IMR-90 (cell line): ENCODE measurements at regions not wholly inside any gene's neighbourhood (a gene's known extent, or its start where the extent isn't known, plus 50 kb on each side); places are given as distances from the start of the nearest gene placed in this dataset.

Source experiments
- ATAC-seq: fragments of 200-7000 bp; cut with Tn5 transposase; 2 replicates; pipeline ENCODE4 v1.9.1; 2020; ENCODE audit warnings: low read depth, mild to moderate bottlenecking, moderate library complexity
- BruUV-seq: library from RNA; stranded (reverse); fragments of 400-500 nt; replicated peaks from 2 replicates; lab custom pipeline; 2021; lab: Mats Ljungman, UMichigan
- CTCF ChIA-PET: fragments of 300-600 bp; formaldehyde crosslinking; extraction: SDS; loops from one replicate; lab custom pipeline; 2021; ENCODE audit warnings: antibody characterized with exemption; lab: Yijun Ruan, JAX
- POLR2A ChIA-PET: fragments of 300-600 bp; sonication (Branson Sonifier 250); formaldehyde crosslinking; loops from one replicate; lab custom pipeline; 2022; ENCODE audit warnings: antibody characterized with exemption; ENCODE audit not compliant: unreplicated experiment; lab: Charles Lee
- DNase-seq: peaks from one replicate; pipeline ENCODE4 v3.0.0; 2013
- H2AFZ ChIP-seq: replicated peaks from 2 replicates; pipeline ENCODE3; 2013; ENCODE audit warnings: low read length, mild to moderate bottlenecking; ENCODE audit not compliant: poor library complexity
- H2AK5ac ChIP-seq: 2 replicates; pipeline ENCODE4 v1.6.1; 2013; ENCODE audit warnings: low read depth, low read length, inconsistent platforms
- H2AK9ac ChIP-seq: replicated peaks from 2 replicates; pipeline ENCODE3; 2013; ENCODE audit warnings: mild to moderate bottlenecking, low read depth, low read length, moderate library complexity; ENCODE audit not compliant: poor library complexity
- H2BK120ac ChIP-seq: 2 replicates; pipeline ENCODE4 v1.6.1; 2013; ENCODE audit warnings: low read depth, low read length, inconsistent platforms
- H2BK15ac ChIP-seq: 3 replicates; pipeline ENCODE4 v1.6.1; 2013; ENCODE audit warnings: low read depth, low read length, inconsistent platforms
- H2BK20ac ChIP-seq: 2 replicates; pipeline ENCODE4 v1.6.1; 2013; ENCODE audit warnings: low read depth, mild to moderate bottlenecking, inconsistent platforms, low read length, moderate library complexity
- H2BK5ac ChIP-seq: 2 replicates; pipeline ENCODE4 v1.6.1; 2013; ENCODE audit warnings: mild to moderate bottlenecking, low read depth, low read length, inconsistent platforms; ENCODE audit not compliant: poor library complexity, severe bottlenecking
- H3K14ac ChIP-seq: replicated peaks from 2 replicates; pipeline ENCODE4 v1.6.1; 2013; ENCODE audit warnings: low read depth, low read length, inconsistent platforms
- H3K18ac ChIP-seq: 2 replicates; pipeline ENCODE4 v1.6.1; 2013; ENCODE audit warnings: low read depth, low read length, control low read depth
- H3K23ac ChIP-seq: 2 replicates; pipeline ENCODE4 v1.6.1; 2013; ENCODE audit warnings: low read depth, low read length, inconsistent platforms
- H3K27ac ChIP-seq: 2 replicates; pipeline ENCODE4 v1.5.1; 2013; ENCODE audit warnings: mild to moderate bottlenecking, control low read depth, low read length; ENCODE audit not compliant: insufficient read depth
- H3K27me3 ChIP-seq: 2 replicates; pipeline ENCODE4 v1.6.1; 2013; ENCODE audit warnings: low read length; ENCODE audit not compliant: control insufficient read depth, insufficient read depth
- H3K36me3 ChIP-seq: 2 replicates; pipeline ENCODE4 v1.6.1; 2013; ENCODE audit warnings: low read length, mixed read lengths; ENCODE audit not compliant: control insufficient read depth, insufficient read depth
- H3K4ac ChIP-seq: 2 replicates; pipeline ENCODE4 v1.6.1; 2013; ENCODE audit warnings: low read depth, low read length, inconsistent platforms
- H3K4me1 ChIP-seq: 2 replicates; pipeline ENCODE4 v1.6.1; 2013; ENCODE audit warnings: low read length, mixed read lengths; ENCODE audit not compliant: control insufficient read depth, insufficient read depth
- H3K4me2 ChIP-seq: 2 replicates; pipeline ENCODE4 v1.6.1; 2013; ENCODE audit warnings: low read depth, mild to moderate bottlenecking, control low read depth, low read length, moderate library complexity
- H3K4me3 ChIP-seq: 2 replicates; pipeline ENCODE4 v1.5.1; 2013; ENCODE audit warnings: low read depth, mild to moderate bottlenecking, control low read depth, low read length, moderate library complexity; ENCODE audit not compliant: insufficient read depth
- H3K56ac ChIP-seq: 2 replicates; pipeline ENCODE4 v1.6.1; 2013; ENCODE audit warnings: low read length, inconsistent platforms; ENCODE audit not compliant: insufficient read depth; ENCODE audit errors: extremely low read depth
- H3K79me1 ChIP-seq, 2 experiments: 2 replicates each; pipeline ENCODE4 v1.6.1; 2013; ENCODE audit warnings: low read length in 2 of 2, inconsistent platforms in 1 of 2, low read depth in 1 of 2
- H3K9ac ChIP-seq: 2 replicates; pipeline ENCODE4 v1.6.1; 2013; ENCODE audit warnings: low read depth, low read length, control low read depth
- H3K9me1 ChIP-seq: 2 replicates; pipeline ENCODE4 v1.6.1; 2013; ENCODE audit warnings: low read length, inconsistent platforms; ENCODE audit not compliant: insufficient read depth
- H3K9me3 ChIP-seq: 2 replicates; pipeline ENCODE4 v1.6.1; 2013; ENCODE audit warnings: low read length; ENCODE audit not compliant: control insufficient read depth, insufficient read depth
- H4K20me1 ChIP-seq: 2 replicates; pipeline ENCODE4 v1.6.1; 2013; ENCODE audit warnings: low read length, inconsistent platforms; ENCODE audit not compliant: insufficient read depth
- H4K5ac ChIP-seq: 2 replicates; pipeline ENCODE4 v1.6.1; 2013; ENCODE audit warnings: mild to moderate bottlenecking, low read depth, low read length, control low read depth
- H4K8ac ChIP-seq, 2 experiments: 2 replicates each; pipeline ENCODE4 v1.6.1; 2013; ENCODE audit warnings: low read depth in 2 of 2, low read length in 2 of 2, control low read depth in 1 of 2, inconsistent platforms in 1 of 2
- H4K91ac ChIP-seq: 2 replicates; pipeline ENCODE4 v1.6.1; 2013; ENCODE audit warnings: low read depth, low read length, inconsistent platforms; ENCODE audit not compliant: insufficient read depth
- BHLHE40 ChIP-seq: fragments of 150-350 bp; IDR thresholded peaks from 2 replicates; pipeline ENCODE4 v1.6.1; 2016; ENCODE audit warnings: mild to moderate bottlenecking, low read depth, low read length
- CHD1 ChIP-seq: IDR thresholded peaks from 2 replicates; pipeline ENCODE4 v1.6.1; 2012; ENCODE audit warnings: low read depth, low read length, improper control_type of control experiment
- CTCF ChIP-seq: conservative IDR thresholded peaks from 2 replicates; pipeline ENCODE4 v1.5.1; 2012; ENCODE audit warnings: mild to moderate bottlenecking, low read depth, low read length, improper control_type of control experiment
- MAZ ChIP-seq: IDR thresholded peaks from 2 replicates; pipeline ENCODE4 v1.6.1; 2012; ENCODE audit warnings: low read depth, mild to moderate bottlenecking, low read length, improper control_type of control experiment, moderate library complexity, borderline replicate concordance
- MXI1 ChIP-seq: IDR thresholded peaks from 2 replicates; pipeline ENCODE4 v1.6.1; 2012; ENCODE audit warnings: low read depth, mild to moderate bottlenecking, low read length, moderate library complexity, borderline replicate concordance
- RCOR1 ChIP-seq: IDR thresholded peaks from 2 replicates; pipeline ENCODE4 v1.6.1; 2012; ENCODE audit warnings: mild to moderate bottlenecking, low read length, improper control_type of control experiment; ENCODE audit not compliant: insufficient replicate concordance
- RFX5 ChIP-seq: IDR thresholded peaks from 2 replicates; pipeline ENCODE4 v1.8.0; 2012; ENCODE audit warnings: low read depth, mild to moderate bottlenecking, low read length, moderate library complexity
- SMC3 ChIP-seq: fragments of 150-350 bp; IDR thresholded peaks from 2 replicates; pipeline ENCODE4 v1.6.1; 2016; ENCODE audit warnings: low read depth, mild to moderate bottlenecking, antibody characterized with exemption, low read length, moderate library complexity
- USF2 ChIP-seq: fragments of 150-350 bp; IDR thresholded peaks from 2 replicates; pipeline ENCODE4 v1.6.1; 2017; ENCODE audit warnings: mild to moderate bottlenecking, antibody characterized with exemption, low read length, low read depth
- WGBS, 2 experiments: methylation state at CpG; one replicate each; pipeline versions ENCODE4 v1.1.5 to v1.1.7; 2013; ENCODE audit warnings: missing lambda C conversion rate in 2 of 2; ENCODE audit not compliant: insufficient read length in 1 of 2; ENCODE audit errors: extremely low coverage in 2 of 2; 5-methylcytosine and 5-hydroxymethylcytosine counted together
- dilution Hi-C: fragments of 300-500 bp; cut with HindIII; formaldehyde crosslinking; loops from one replicate; pipeline ENCODE4 v1.14.3; 2018; ENCODE audit warnings: low sequenced_read_pairs; ENCODE audit not compliant: unreplicated experiment
- in situ Hi-C: fragments of 300-500 bp; cut with MboI; formaldehyde crosslinking; loops from 3 replicates; pipeline ENCODE4 v1.14.3; 2019; ENCODE audit warnings: low sequenced_read_pairs, inconsistent platforms, mixed read lengths
- intact Hi-C: fragments of 100-400 bp; cut with micrococcal nuclease; formaldehyde crosslinking; loops from 2 replicates; pipeline ENCODE4 v1.10.0; 2022

GRCh38 chr1:208538078-208538477, 293.9 kb upstream of the PLXNA2 start:
- Histone ChIP-seq H3K27me3 (no peaks in the 10 kb centered on the region), H3K4ac (no peak overlapping the region), H3K9me1 (no peaks in the 10 kb centered on the region), H2AK5ac (no peak overlapping the region), H3K56ac (no peak overlapping the region), H2BK15ac (no peak overlapping the region), H3K4me3 (no peak overlapping the region), H3K4me1 (no peaks in the 10 kb centered on the region), H3K14ac (no peak overlapping the region), H3K4me2 (no peak overlapping the region), H3K27ac (no peak overlapping the region), H3K36me3 (no peaks in the 10 kb centered on the region), H2BK5ac (no peak overlapping the region), H3K9ac (no peak overlapping the region), H4K20me1 (no peaks in the 10 kb centered on the region), H3K18ac (no peak overlapping the region), H2AK9ac (no peak overlapping the region), H2BK120ac (no peak overlapping the region), H3K23ac (no peak overlapping the region), H2BK20ac (no peak overlapping the region), H4K91ac (no peak overlapping the region), H4K5ac (no peak overlapping the region), H3K9me3 (no peaks in the 10 kb centered on the region; the same call in 1 of the 2 replicates), H4K8ac (no peak overlapping the region), H3K79me1 (no peaks in the 10 kb centered on the region), H2AFZ (no peak overlapping the region)
- dilution Hi-C loops = no loop called here
- DNase-seq (no peak), ATAC-seq (no peak)
- intact Hi-C loops = no loop called here
- ChIA-PET POLR2A (no interaction called here), CTCF (no interaction called here)
- TF ChIP-seq MAZ (no peak), USF2 (no peak), BHLHE40 (no peak), CTCF (no peak), RFX5 (no peak), SMC3 (no peak), CHD1 (no peak), MXI1 (no peak), RCOR1 (no peak)
- BruUV-seq = no TSS peak
- in situ Hi-C loops = no loop called here
- WGBS, 2 experiments = 73% methylated on average over 4 of the region's 7 CpGs; no CpG with 5 or more reads in 1 of the 2 experiments
